Fibroblast of lung (primary cell): ENCODE measurements at regions not wholly inside any gene's neighbourhood (a gene's known extent, or its start where the extent isn't known, plus 50 kb on each side); places are given as distances from the start of the nearest gene placed in this dataset.

Experiments used
- CTCF ChIP-seq, 2 donors: IDR thresholded peaks in 1 of 2; conservative IDR thresholded peaks in 1 of 2; 1 replicate in 1 of 2; 2 replicates in 1 of 2; pipeline ENCODE4 v1.5.1; 2011 to 2012; ENCODE audit warnings: low read length in 2 of 2, control low read depth in 1 of 2, inconsistent platforms in 1 of 2, low read depth in 1 of 2, mild to moderate bottlenecking in 1 of 2
- EZH2 ChIP-seq: IDR thresholded peaks from 2 replicates; pipeline ENCODE4 v1.5.1; 2012; ENCODE audit warnings: low read length, control low read depth, mild to moderate bottlenecking; ENCODE audit errors: missing control alignments

GRCh38 chr4:56748271-56748670 lies 67.2 kb upstream of the HOPX start:
- TF ChIP-seq CTCF (conservative IDR thresholded peaks at IDR 0.05 in 1 of 2, IDR thresholded peaks at IDR 0.05 in 1 of 2; ENCODE audit: low read depth in 1 of 2, low read length in 2 of 2) (no peak), EZH2 (no peak)
